ENCODE measurements at regions not wholly inside any gene's neighbourhood (a gene's known extent, or its start where the extent isn't known, plus 50 kb on each side); places are given as distances from the start of the nearest gene placed in this dataset.

DNA sequence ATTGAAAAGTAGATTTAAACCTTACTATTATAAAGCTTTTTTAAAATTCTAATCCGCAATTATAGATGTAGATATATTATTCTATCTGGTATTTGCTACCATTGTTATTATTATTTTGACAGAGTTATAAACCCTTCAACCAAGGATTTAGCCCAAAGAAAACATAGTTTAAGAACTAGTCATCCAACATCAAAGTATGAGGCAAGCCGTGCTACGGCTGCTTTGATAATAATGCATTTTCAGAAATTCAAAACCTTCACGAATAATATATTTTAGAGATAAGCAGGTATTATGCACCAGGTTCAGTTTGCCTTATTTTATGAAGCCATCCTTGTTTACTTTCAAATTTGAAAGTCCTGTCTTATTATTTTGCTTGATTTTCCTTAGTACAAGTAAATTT, 1501.7 kb downstream of the RAPGEF2 start:
- TF ChIP-seq, protein P1, sequence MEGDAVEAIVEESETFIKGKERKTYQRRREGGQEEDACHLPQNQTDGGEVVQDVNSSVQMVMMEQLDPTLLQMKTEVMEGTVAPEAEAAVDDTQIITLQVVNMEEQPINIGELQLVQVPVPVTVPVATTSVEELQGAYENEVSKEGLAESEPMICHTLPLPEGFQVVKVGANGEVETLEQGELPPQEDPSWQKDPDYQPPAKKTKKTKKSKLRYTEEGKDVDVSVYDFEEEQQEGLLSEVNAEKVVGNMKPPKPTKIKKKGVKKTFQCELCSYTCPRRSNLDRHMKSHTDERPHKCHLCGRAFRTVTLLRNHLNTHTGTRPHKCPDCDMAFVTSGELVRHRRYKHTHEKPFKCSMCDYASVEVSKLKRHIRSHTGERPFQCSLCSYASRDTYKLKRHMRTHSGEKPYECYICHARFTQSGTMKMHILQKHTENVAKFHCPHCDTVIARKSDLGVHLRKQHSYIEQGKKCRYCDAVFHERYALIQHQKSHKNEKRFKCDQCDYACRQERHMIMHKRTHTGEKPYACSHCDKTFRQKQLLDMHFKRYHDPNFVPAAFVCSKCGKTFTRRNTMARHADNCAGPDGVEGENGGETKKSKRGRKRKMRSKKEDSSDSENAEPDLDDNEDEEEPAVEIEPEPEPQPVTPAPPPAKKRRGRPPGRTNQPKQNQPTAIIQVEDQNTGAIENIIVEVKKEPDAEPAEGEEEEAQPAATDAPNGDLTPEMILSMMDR (IDR thresholded peaks at IDR 0.05) = no peak
- TF ChIP-seq POLR2A (IDR thresholded peaks at IDR 0.05) (no peak), EP300 (IDR thresholded peaks at IDR 0.05) (no peak)

All from ovary (tissue), 3 donors.